ENCODE measurements at regions not wholly inside any gene's neighbourhood (a gene's known extent, or its start where the extent isn't known, plus 50 kb on each side); places are given as distances from the start of the nearest gene placed in this dataset.

- Mint-ChIP-seq H3K27ac (ENCODE audit: unreplicated experiment) (no peak overlapping the region), H3K9me3 (peaks cover 33% of the 10 kb centered on the region), H3K4me3 (no peak overlapping the region), H3K4me1 (no peaks in the 10 kb centered on the region), H3K36me3 (ENCODE audit: low read depth) (peaks cover 16% of the 10 kb centered on the region), H3K27me3 (ENCODE audit: low read depth) (no peaks in the 10 kb centered on the region)
- TF ChIP-seq, protein P1, sequence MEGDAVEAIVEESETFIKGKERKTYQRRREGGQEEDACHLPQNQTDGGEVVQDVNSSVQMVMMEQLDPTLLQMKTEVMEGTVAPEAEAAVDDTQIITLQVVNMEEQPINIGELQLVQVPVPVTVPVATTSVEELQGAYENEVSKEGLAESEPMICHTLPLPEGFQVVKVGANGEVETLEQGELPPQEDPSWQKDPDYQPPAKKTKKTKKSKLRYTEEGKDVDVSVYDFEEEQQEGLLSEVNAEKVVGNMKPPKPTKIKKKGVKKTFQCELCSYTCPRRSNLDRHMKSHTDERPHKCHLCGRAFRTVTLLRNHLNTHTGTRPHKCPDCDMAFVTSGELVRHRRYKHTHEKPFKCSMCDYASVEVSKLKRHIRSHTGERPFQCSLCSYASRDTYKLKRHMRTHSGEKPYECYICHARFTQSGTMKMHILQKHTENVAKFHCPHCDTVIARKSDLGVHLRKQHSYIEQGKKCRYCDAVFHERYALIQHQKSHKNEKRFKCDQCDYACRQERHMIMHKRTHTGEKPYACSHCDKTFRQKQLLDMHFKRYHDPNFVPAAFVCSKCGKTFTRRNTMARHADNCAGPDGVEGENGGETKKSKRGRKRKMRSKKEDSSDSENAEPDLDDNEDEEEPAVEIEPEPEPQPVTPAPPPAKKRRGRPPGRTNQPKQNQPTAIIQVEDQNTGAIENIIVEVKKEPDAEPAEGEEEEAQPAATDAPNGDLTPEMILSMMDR (conservative IDR thresholded peaks at IDR 0.05) = no peak
- DNase-seq (ENCODE audit: low read depth, low spot score) = no peak
Observed at GRCh38 chr19:57050863-57051262, 68.9 kb upstream of the USP29 start.

- Mint-ChIP-seq H3K27me3 (ENCODE audit: low read depth) (no peaks in the 10 kb centered on the region), H3K27ac (ENCODE audit: unreplicated experiment) (no peak overlapping the region), H3K36me3 (ENCODE audit: low read depth) (peaks cover 16% of the 10 kb centered on the region), H3K4me3 (no peak overlapping the region), H3K4me1 (no peaks in the 10 kb centered on the region), H3K9me3 (peaks cover 34% of the 10 kb centered on the region)
- DNase-seq (ENCODE audit: low read depth, low spot score) = no peak
- TF ChIP-seq, protein P1 (conservative IDR thresholded peaks at IDR 0.05) = no peak
Observed at GRCh38 chr19:57052081-57052480, 67.7 kb upstream of the USP29 start.

GRCh38 chr19:57053401-57053800 lies 66.4 kb upstream of the USP29 start:
- peaks cover 29% of the 10 kb centered on the region for H3K9me3 Mint-ChIP-seq
- no peaks in the 10 kb centered on the region for H3K27me3 Mint-ChIP-seq (ENCODE audit: low read depth)
- no peaks in the 10 kb centered on the region for H3K4me1 Mint-ChIP-seq
- peaks cover 9% of the 10 kb centered on the region for H3K36me3 Mint-ChIP-seq (ENCODE audit: low read depth)
- TF ChIP-seq, protein P1 (conservative IDR thresholded peaks at IDR 0.05) = no peak
- H3K27ac Mint-ChIP-seq (ENCODE audit: unreplicated experiment) = no peak overlapping the region
- H3K4me3 Mint-ChIP-seq = no peak overlapping the region
- DNase-seq (ENCODE audit: low read depth, low spot score) = no peak

- DNase-seq (ENCODE audit: low read depth, low spot score) = no peak
- Mint-ChIP-seq H3K27ac (ENCODE audit: unreplicated experiment) (no peak overlapping the region), H3K4me3 (no peak overlapping the region), H3K4me1 (no peaks in the 10 kb centered on the region), H3K9me3 (peaks cover 29% of the 10 kb centered on the region), H3K36me3 (ENCODE audit: low read depth) (peaks cover 11% of the 10 kb centered on the region), H3K27me3 (ENCODE audit: low read depth) (no peaks in the 10 kb centered on the region)
- TF ChIP-seq, protein P1 (conservative IDR thresholded peaks at IDR 0.05) = no peak
Observed at GRCh38 chr19:57055956-57056355, 63.8 kb upstream of the USP29 start.

GRCh38 chr19:57057036-57057686 lies 62.6 kb upstream of the USP29 start:
- no peak for DNase-seq (ENCODE audit: low read depth, low spot score)
- TF ChIP-seq, protein P1 (conservative IDR thresholded peaks at IDR 0.05) = no peak
- Mint-ChIP-seq H3K36me3 (ENCODE audit: low read depth) (peaks cover 12% of the 10 kb centered on the region), H3K27me3 (ENCODE audit: low read depth) (no peaks in the 10 kb centered on the region), H3K4me1 (no peaks in the 10 kb centered on the region), H3K27ac (ENCODE audit: unreplicated experiment) (no peak overlapping the region), H3K4me3 (no peak overlapping the region), H3K9me3 (peaks cover 26% of the 10 kb centered on the region)

All from neural crest cell (in vitro differentiated cells).